Keratinocyte (primary cell): ENCODE measurements at regions not wholly inside any gene's neighbourhood (a gene's known extent, or its start where the extent isn't known, plus 50 kb on each side); places are given as distances from the start of the nearest gene placed in this dataset.

Experiments used
- DNase-seq: peaks from one replicate; pipeline ENCODE4 v3.0.0-alpha.2; 2011; ENCODE audit warnings: low read depth, missing footprints, low spot score
- FAIRE-seq: peaks from 2 replicates; lab custom pipeline; 2011; peaks lifted over from hg19 to GRCh38; lab: Jason Lieb, UNC
- H2AFZ ChIP-seq: 2 replicates; pipeline ENCODE4 v1.6.0; 2012; ENCODE audit warnings: low read length, control low read depth, inconsistent platforms; ENCODE audit not compliant: control insufficient read depth
- H3K27ac ChIP-seq: 2 replicates; pipeline ENCODE4 v1.5.1; 2011; ENCODE audit warnings: low read length; ENCODE audit not compliant: control insufficient read depth, insufficient read depth
- H3K27me3 ChIP-seq: 3 replicates; pipeline ENCODE4 v1.6.0; 2011; ENCODE audit warnings: low read length; ENCODE audit not compliant: control insufficient read depth, insufficient read depth; ENCODE audit errors: extremely low read depth
- H3K36me3 ChIP-seq, 2 experiments: 2 replicates in 1 of 2; 3 replicates in 1 of 2; pipeline ENCODE4 v1.5.1; 2011; ENCODE audit warnings: low read length in 2 of 2, mild to moderate bottlenecking in 1 of 2; ENCODE audit not compliant: control insufficient read depth in 2 of 2, insufficient read depth in 2 of 2; ENCODE audit errors: extremely low read depth in 1 of 2
- H3K4me1 ChIP-seq: 3 replicates; pipeline ENCODE4 v1.5.1; 2011; ENCODE audit warnings: low read length; ENCODE audit not compliant: control insufficient read depth, insufficient read depth; ENCODE audit errors: extremely low read depth
- H3K4me2 ChIP-seq: 3 replicates; pipeline ENCODE4 v1.6.0; 2011; ENCODE audit warnings: low read depth, low read length; ENCODE audit not compliant: control insufficient read depth, insufficient read depth; ENCODE audit errors: extremely low read depth
- H3K4me3 ChIP-seq, 3 experiments: fragments of 200-600 bp in 1 of 3; sonication (generic) in 1 of 3; 2 replicates in 2 of 3; 3 replicates in 1 of 3; pipeline ENCODE4 v1.5.1; 2011 to 2016; ENCODE audit warnings: low read length in 3 of 3, mild to moderate bottlenecking in 3 of 3, control low read depth in 2 of 3, inconsistent platforms in 1 of 3, low read depth in 1 of 3, mixed read lengths in 1 of 3, mixed run types in 1 of 3, moderate library complexity in 1 of 3; ENCODE audit not compliant: control insufficient read depth in 2 of 3, insufficient read depth in 2 of 3; ENCODE audit errors: extremely low read depth in 1 of 3
- H3K79me2 ChIP-seq: 2 replicates; pipeline ENCODE4 v1.6.0; 2012; ENCODE audit warnings: low read length; ENCODE audit not compliant: control insufficient read depth, insufficient read depth
- H3K9ac ChIP-seq: 3 replicates; pipeline ENCODE4 v1.6.0; 2011; ENCODE audit warnings: low read length; ENCODE audit not compliant: control insufficient read depth, insufficient read depth; ENCODE audit errors: extremely low read depth
- H3K9me1 ChIP-seq: 3 replicates; pipeline ENCODE4 v1.6.0; 2011; ENCODE audit warnings: low read length; ENCODE audit not compliant: control insufficient read depth, insufficient read depth; ENCODE audit errors: extremely low read depth
- H3K9me3 ChIP-seq: 2 replicates; pipeline ENCODE4 v1.5.1; 2012; ENCODE audit warnings: low read depth, low read length; ENCODE audit not compliant: control insufficient read depth
- H4K20me1 ChIP-seq: 3 replicates; pipeline ENCODE4 v1.6.0; 2011; ENCODE audit warnings: low read length; ENCODE audit not compliant: control insufficient read depth, insufficient read depth; ENCODE audit errors: extremely low read depth
- CTCF ChIP-seq, 3 experiments: IDR thresholded peaks in 1 of 3; conservative IDR thresholded peaks in 1 of 3; optimal IDR thresholded peaks in 1 of 3; 2 replicates in 2 of 3; 3 replicates in 1 of 3; pipeline versions ENCODE3 to v1.5.1; 2011; ENCODE audit warnings: low read length in 3 of 3, mild to moderate bottlenecking in 3 of 3, moderate library complexity in 2 of 3, control low read depth in 1 of 3, inconsistent platforms in 1 of 3; ENCODE audit not compliant: insufficient read depth in 2 of 3; ENCODE audit errors: extremely low read depth in 1 of 3
- EZH2 ChIP-seq: IDR thresholded peaks from one replicate; pipeline ENCODE4 v1.6.1; 2012; ENCODE audit warnings: inconsistent platforms, mild to moderate bottlenecking, low read length, moderate library complexity
- dilution Hi-C: fragments of 300-500 bp; cut with MboI; formaldehyde crosslinking; loops from one replicate; pipeline ENCODE4 v1.7.0; 2020; ENCODE audit warnings: low sequenced_read_pairs; ENCODE audit not compliant: extremely low pct_ligation_motif_present

DNA sequence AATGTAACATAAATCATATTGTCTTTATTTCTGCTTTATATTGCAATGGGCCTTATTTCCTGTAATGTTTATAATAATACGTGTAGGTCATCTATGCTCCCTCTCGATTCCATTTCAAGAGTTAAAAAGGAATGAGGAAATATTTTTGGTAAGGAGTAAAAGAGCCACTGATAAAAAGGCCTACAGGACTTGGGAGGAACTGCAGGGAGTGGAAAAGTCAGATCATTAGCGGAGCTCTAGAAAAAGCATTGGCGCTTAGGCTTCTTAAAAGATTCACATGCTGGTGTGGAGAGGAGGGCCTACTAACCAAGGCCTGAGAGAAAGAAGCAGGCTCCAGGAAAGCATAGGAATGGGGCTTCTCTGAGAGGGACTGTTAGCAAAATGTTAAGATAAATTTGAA is 82.9 kb upstream of the PNPLA4 start:
- Histone ChIP-seq H4K20me1 (no peaks in the 10 kb centered on the region), H3K4me1 (no peaks in the 10 kb centered on the region), H3K4me3 (no peak overlapping the region), H3K9me3 (no peaks in the 10 kb centered on the region), H3K27me3 (no peaks in the 10 kb centered on the region), H3K4me2 (no peak overlapping the region), H3K79me2 (no peaks in the 10 kb centered on the region), H3K9ac (no peak overlapping the region), H2AFZ (no peak overlapping the region), H3K9me1 (no peaks in the 10 kb centered on the region), H3K36me3 (no peaks in the 10 kb centered on the region), H3K27ac (no peak overlapping the region)
- DNase-seq (no peak), FAIRE-seq (no peak)
- TF ChIP-seq CTCF (optimal IDR thresholded peaks at IDR 0.05 in 1 of 3, IDR thresholded peaks at IDR 0.05 in 1 of 3, conservative IDR thresholded peaks at IDR 0.05 in 1 of 3; ENCODE audit: extremely low read depth in 1 of 3, insufficient read depth in 2 of 3, low read length in 3 of 3) = peak in 1 of 3 experiments; percentile 14
- no peak for TF ChIP-seq EZH2
- dilution Hi-C loops = no loop called here

GRCh38 chrX:8005678-8006347 is 78.6 kb upstream of the PNPLA4 start:
- FAIRE-seq (no peak), DNase-seq (no peak)
- no peaks in the 10 kb centered on the region for H3K79me2 ChIP-seq

More at GRCh38 chrX:8005678-8006347, 78.6 kb upstream of the PNPLA4 start:
- Histone ChIP-seq H4K20me1 (no peaks in the 10 kb centered on the region), H3K27ac (no peak overlapping the region), H3K9me1 (no peaks in the 10 kb centered on the region), H3K4me1 (no peaks in the 10 kb centered on the region), H3K27me3 (no peaks in the 10 kb centered on the region), H3K4me2 (no peak overlapping the region), H3K36me3 (no peaks in the 10 kb centered on the region), H2AFZ (no peak overlapping the region), H3K4me3 (no peak overlapping the region), H3K9ac (no peak overlapping the region), H3K9me3 (no peaks in the 10 kb centered on the region)
- dilution Hi-C loops = no loop called here
- TF ChIP-seq EZH2 (no peak), CTCF (optimal IDR thresholded peaks at IDR 0.05 in 1 of 3, IDR thresholded peaks at IDR 0.05 in 1 of 3, conservative IDR thresholded peaks at IDR 0.05 in 1 of 3; ENCODE audit: extremely low read depth in 1 of 3, insufficient read depth in 2 of 3, low read length in 3 of 3) (no peak)
